GM21737 (cell line): ENCODE measurements at regions not wholly inside any gene's neighbourhood (a gene's known extent, or its start where the extent isn't known, plus 50 kb on each side); places are given as distances from the start of the nearest gene placed in this dataset.
"Not testable (repeated sequence)": the region's sequence is repeated elsewhere in the genome, so short reads cannot be mapped to it uniquely, and the experiment has no call there.

Experiments
- ATAC-seq: cut with Tn5 transposase; IDR thresholded peaks from one replicate; pipeline ENCODE4 v1.9.1; 2021; ENCODE audit warnings: mild to moderate bottlenecking, moderate library complexity; ENCODE audit not compliant: unreplicated experiment

GRCh38 chr12:73002504-73002903, 730.3 kb downstream of the TRHDE start:
- not testable (repeated sequence) for ATAC-seq

GRCh38 chr12:73009138-73009834, 737.1 kb downstream of the TRHDE start:
- ATAC-seq: not testable (repeated sequence)

- ATAC-seq: no peak
Measured at GRCh38 chr12:73017981-73018380, 745.8 kb downstream of the TRHDE start.

- no peak for ATAC-seq
Measured at GRCh38 chr12:73053893-73054292, 781.7 kb downstream of the TRHDE start.

DNA sequence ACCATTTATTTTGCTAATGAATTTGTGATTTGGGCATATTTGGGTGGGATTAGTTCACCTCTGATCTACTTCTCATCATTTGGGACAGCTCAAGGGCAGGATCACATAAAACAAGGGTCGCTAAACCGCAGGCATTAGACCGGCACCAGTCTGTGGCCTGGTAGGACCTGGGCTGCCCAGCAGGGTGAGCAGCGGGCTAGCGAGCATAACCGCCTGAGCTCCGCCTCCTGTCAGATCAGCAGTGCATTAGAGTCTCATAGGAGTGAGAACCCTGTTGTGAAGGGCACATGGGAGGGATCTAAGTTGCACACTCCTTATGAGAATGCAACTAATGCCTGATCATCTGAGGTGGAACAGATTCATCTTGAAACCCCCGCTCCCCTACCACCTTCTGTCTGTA, 785.3 kb downstream of the TRHDE start:
- no peak for ATAC-seq

- ATAC-seq: no peak
Measured at GRCh38 chr12:73065913-73066312, 793.7 kb downstream of the TRHDE start.

DNA sequence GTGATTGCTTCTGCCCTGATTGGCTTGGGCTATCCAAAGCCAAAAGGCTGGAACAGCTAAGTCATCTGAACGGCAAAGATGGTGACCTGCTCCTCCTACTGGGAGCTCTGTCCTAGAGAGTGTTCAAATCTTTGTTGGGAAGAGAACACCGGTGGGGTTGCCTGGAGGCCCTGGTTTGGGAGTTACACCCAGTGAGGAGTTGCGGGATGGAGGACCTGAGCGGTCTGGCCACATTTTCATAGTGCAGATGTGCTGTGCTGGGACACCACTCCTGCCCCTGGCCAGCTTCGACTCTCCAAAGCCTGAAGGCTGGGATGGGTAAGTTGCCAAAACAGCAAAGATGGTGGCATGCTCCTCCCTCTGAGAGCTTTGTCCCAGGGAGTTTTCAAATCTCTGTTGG, 795.4 kb downstream of the TRHDE start:
- ATAC-seq: no peak

- ATAC-seq: no peak
Measured at GRCh38 chr12:73072214-73072613, 800.0 kb downstream of the TRHDE start.

DNA sequence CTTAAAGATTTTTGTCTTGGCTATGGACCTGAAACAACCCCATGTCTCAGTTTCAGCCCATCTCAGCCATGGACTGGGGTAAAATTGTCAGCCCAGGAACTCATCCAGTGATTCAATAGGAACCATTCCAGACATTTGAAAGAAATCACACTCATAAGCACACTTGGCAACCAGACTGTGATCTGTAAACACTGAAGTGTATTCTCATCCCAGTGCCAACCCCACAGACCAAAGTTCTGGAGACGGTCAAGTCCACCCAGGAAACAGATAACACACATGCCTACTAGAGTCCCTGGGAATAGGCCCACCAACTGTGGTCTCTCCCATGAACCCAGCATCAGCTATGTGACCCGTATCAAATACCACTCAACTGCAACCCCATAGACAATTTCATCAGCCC, 804.6 kb downstream of the TRHDE start:
- ATAC-seq: no peak

DNA sequence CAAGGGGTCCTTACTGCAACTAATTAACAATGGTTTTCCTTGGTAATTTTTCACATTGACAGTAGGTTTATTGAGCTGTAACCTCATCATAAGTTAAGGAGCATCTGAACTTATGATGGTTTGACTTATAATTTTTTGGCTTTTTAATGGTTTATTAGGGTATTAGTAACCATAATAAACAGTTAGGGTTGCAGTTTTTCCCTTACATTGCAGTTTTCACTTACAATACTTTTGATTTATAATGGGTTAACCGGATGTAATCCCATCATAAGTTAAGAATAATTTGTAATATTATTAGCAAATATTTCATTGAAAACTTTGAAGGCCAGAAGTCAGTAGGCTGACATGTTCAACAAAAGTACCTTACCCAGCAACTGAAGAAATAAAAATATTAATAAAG, 811.6 kb downstream of the TRHDE start:
- ATAC-seq: no peak

GRCh38 chr12:73106296-73106695, 834.1 kb downstream of the TRHDE start:
- no peak for ATAC-seq

- ATAC-seq: no peak
Measured at GRCh38 chr12:73106896-73107295, 834.7 kb downstream of the TRHDE start.

GRCh38 chr12:73110816-73111215, 838.6 kb downstream of the TRHDE start:
- no peak for ATAC-seq

DNA sequence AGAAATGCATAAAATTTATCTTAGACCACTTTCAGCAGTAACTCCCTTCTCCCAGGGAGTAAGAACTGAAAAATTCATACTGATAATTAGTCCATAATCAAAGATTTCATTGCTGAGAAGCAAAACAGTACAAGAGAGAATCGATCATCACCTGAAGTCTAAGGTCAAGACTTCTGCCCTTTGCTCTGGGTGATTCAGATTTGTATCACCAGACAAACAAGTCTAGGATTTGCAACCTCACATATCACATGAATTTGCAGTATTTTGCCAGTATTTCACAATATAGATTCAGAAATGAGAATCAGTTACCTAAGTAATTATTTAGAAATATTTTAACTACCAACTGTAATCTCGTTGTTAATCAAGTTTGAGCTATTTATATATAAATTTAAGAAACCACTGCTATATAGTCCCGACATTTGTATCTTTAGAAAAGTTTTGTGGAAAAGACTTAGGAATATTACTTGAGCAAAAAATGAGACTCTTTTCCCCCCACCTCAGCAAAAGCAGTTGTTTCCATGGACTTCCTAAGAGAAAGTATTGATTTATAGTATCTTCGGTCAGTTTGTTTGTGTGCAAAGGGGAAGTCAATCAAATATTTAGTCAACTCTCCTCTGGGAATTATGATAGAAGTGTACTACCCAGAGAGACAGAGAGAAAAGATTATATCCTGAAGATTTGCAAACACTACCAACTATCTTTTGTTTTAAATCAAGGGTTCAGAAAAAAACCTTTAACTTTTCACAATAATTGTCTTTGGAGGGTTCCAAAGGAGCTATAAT, 840.1 kb downstream of the TRHDE start:
- ATAC-seq: no peak

DNA sequence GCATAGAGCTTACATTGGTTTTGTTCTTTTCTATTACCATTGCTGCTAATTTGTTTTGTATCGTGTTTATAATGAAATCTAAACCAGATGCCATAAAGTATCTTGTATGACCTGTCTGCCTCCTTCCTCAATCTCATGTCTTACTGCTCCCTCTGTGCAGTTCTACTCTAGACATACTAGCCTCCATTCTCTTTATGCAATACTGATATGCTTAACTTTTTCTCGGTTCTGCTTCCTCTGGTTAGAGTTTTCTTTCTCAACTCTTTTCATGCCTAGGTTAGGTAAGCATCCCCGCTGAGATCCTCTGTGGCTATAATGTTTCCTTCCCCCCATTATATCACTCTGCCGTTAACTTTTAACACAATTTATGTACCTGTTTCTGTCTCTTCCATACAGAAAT, 852.3 kb downstream of the TRHDE start:
- no peak for ATAC-seq

GRCh38 chr12:73125148-73125547, 853.0 kb downstream of the TRHDE start:
- no peak for ATAC-seq

- ATAC-seq: no peak
Measured at GRCh38 chr12:73136386-73136785, 864.2 kb downstream of the TRHDE start.

DNA sequence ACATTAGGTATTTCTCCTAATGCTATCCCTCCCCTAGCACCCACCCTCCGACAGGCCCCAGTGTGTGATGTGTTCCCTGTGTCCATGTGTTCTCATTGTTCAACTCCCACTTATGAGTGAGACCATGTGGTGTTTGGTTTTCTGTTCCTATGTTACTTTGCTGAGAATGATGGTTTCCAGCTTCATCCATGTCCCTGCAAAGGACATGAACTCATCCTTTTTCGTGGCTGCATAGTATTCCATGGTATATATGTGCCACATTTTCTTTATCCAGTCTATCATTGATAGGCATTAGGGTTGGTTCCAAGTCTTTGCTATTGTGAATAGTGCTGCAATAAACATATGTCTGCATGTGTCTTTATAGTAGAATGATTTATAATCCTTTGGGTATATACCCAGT, 867.5 kb downstream of the TRHDE start:
- not testable (repeated sequence) for ATAC-seq

- ATAC-seq: no peak
Measured at GRCh38 chr12:73158341-73158740, 886.2 kb downstream of the TRHDE start.

GRCh38 chr12:73159954-73160353, 887.8 kb downstream of the TRHDE start:
- no peak for ATAC-seq

- no peak for ATAC-seq
Measured at GRCh38 chr12:73161970-73162369, 889.8 kb downstream of the TRHDE start.

DNA sequence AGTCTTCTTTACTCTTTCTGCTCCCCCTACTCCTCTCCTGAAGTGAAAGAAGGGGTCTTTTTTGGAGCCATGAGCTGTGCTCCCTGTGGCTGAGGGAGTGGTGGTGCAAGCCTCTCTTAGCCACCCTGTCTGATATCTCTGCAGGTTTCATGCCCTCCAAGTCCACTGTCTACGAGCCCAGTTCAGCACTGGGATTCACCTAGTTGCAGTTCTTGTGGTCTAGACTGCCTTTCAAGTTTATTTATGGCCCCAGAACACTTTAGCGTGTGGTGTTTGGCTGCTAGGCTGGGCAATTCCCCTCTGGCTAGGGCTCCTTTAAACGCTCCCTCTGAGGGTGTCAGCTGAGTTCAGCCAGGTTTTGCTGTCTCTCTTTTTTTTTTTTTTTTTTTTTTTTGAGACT, 908.6 kb downstream of the TRHDE start:
- no peak for ATAC-seq
